Trophoblast cell (in vitro differentiated cells and primary cell): ENCODE measurements at regions not wholly inside any gene's neighbourhood (a gene's known extent, or its start where the extent isn't known, plus 50 kb on each side); places are given as distances from the start of the nearest gene placed in this dataset.

Experiments used
- DNase-seq, 2 donors: peaks; one replicate each; pipeline ENCODE4 v3.0.0-alpha.2; 2016
- H2AFZ ChIP-seq: 2 replicates; pipeline ENCODE4 v1.6.1; 2013; ENCODE audit warnings: low read length, moderate library complexity, mild to moderate bottlenecking; ENCODE audit not compliant: insufficient read depth, poor library complexity
- H2AK5ac ChIP-seq: 2 replicates; pipeline ENCODE4 v1.6.1; 2013; ENCODE audit warnings: mild to moderate bottlenecking, low read length
- H2BK120ac ChIP-seq: 2 replicates; pipeline ENCODE4 v1.6.1; 2013; ENCODE audit warnings: low read length, mild to moderate bottlenecking, moderate library complexity; ENCODE audit not compliant: insufficient read depth, poor library complexity
- H2BK12ac ChIP-seq: 2 replicates; pipeline ENCODE4 v1.6.1; 2013; ENCODE audit warnings: mild to moderate bottlenecking, low read length, moderate library complexity
- H2BK5ac ChIP-seq: 2 replicates; pipeline ENCODE4 v1.6.1; 2013; ENCODE audit warnings: low read length, low read depth, moderate library complexity, mild to moderate bottlenecking; ENCODE audit not compliant: poor library complexity
- H3K14ac ChIP-seq: 2 replicates; pipeline ENCODE4 v1.6.1; 2013; ENCODE audit warnings: mild to moderate bottlenecking, low read length
- H3K18ac ChIP-seq: 2 replicates; pipeline ENCODE4 v1.6.1; 2013; ENCODE audit warnings: mild to moderate bottlenecking, low read length
- H3K23ac ChIP-seq: 2 replicates; pipeline ENCODE4 v1.6.1; 2013; ENCODE audit warnings: low read length
- H3K27ac ChIP-seq: 2 replicates; pipeline ENCODE4 v1.5.1; 2013; ENCODE audit warnings: low read depth, mild to moderate bottlenecking, inconsistent platforms, low read length, moderate library complexity
- H3K27me3 ChIP-seq: 2 replicates; pipeline ENCODE4 v1.6.1; 2013; ENCODE audit warnings: inconsistent platforms, mild to moderate bottlenecking, low read length, moderate library complexity; ENCODE audit not compliant: insufficient read depth
- H3K36me3 ChIP-seq, 2 experiments: 1 replicate in 1 of 2; 2 replicates in 1 of 2; pipeline ENCODE4 v1.6.1; 2013; ENCODE audit warnings: low read length in 2 of 2, mild to moderate bottlenecking in 2 of 2, moderate library complexity in 1 of 2; ENCODE audit not compliant: insufficient read depth in 2 of 2, control insufficient read depth in 1 of 2
- H3K4ac ChIP-seq: 2 replicates; pipeline ENCODE4 v1.6.1; 2013; ENCODE audit warnings: low read depth, mild to moderate bottlenecking, low read length, moderate library complexity
- H3K4me1 ChIP-seq, 2 experiments: 1 replicate in 1 of 2; 2 replicates in 1 of 2; pipeline ENCODE4 v1.6.1; 2013; ENCODE audit warnings: low read length in 2 of 2, mild to moderate bottlenecking in 2 of 2, moderate library complexity in 1 of 2; ENCODE audit not compliant: insufficient read depth in 2 of 2, control insufficient read depth in 1 of 2
- H3K4me2 ChIP-seq: 2 replicates; pipeline ENCODE4 v1.6.1; 2013; ENCODE audit warnings: inconsistent platforms, mild to moderate bottlenecking, low read length, moderate library complexity
- H3K4me3 ChIP-seq: 2 replicates; pipeline ENCODE4 v1.5.1; 2013; ENCODE audit warnings: mild to moderate bottlenecking, low read depth, low read length, inconsistent platforms
- H3K79me1 ChIP-seq: one replicate; pipeline ENCODE4 v1.6.1; 2013; ENCODE audit warnings: low read length
- H3K79me2 ChIP-seq: 2 replicates; pipeline ENCODE4 v1.6.1; 2013; ENCODE audit warnings: low read length, mild to moderate bottlenecking; ENCODE audit not compliant: control insufficient read depth, insufficient read depth, poor library complexity
- H3K9ac ChIP-seq: 2 replicates; pipeline ENCODE4 v1.6.1; 2013; ENCODE audit warnings: mild to moderate bottlenecking, low read length
- H3K9me3 ChIP-seq: 2 replicates; pipeline ENCODE4 v1.6.1; 2013; ENCODE audit warnings: low read depth, mild to moderate bottlenecking, control low read depth, inconsistent platforms, low read length; ENCODE audit not compliant: insufficient read depth
- H4K12ac ChIP-seq: 2 replicates; pipeline ENCODE4 v1.6.1; 2013; ENCODE audit warnings: low read depth, mild to moderate bottlenecking, low read length, moderate library complexity
- H4K8ac ChIP-seq: 2 replicates; pipeline ENCODE4 v1.6.1; 2013; ENCODE audit warnings: low read depth, mild to moderate bottlenecking, low read length, moderate library complexity
- H4K91ac ChIP-seq: one replicate; pipeline ENCODE4 v1.6.1; 2013; ENCODE audit warnings: low read depth, mild to moderate bottlenecking, low read length, moderate library complexity
- WGBS: extraction: QIAGEN DNeasy Blood & Tissue Kit; methylation state at CpG from one replicate; pipeline ENCODE4 v1.1.7; 2013; ENCODE audit warnings: missing lambda C conversion rate; ENCODE audit not compliant: insufficient read length, insufficient coverage; ENCODE audit errors: extremely low coverage; 5-methylcytosine and 5-hydroxymethylcytosine counted together

DNA sequence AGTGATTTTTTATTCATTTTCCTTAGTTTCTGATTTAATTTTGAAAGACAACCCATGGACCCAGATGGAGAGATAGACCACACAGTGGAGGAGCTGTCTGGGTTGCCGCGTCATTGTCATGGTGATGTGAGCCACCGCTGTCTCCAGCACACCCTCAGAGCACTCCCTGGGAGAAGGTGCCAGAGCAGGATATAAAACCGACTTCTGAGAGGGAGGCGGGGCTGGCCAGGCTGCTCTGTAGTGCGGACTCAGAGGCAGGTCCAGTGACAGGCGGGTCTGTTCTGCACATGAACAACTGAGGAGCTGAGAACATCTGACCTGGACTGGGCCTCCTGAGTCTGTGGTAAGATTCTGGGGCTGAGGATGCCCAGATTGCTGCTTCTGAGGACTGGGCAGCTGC, 216.3 kb upstream of the NLRP1 start:
- Histone ChIP-seq H3K4me2 (no peak overlapping the region), H3K23ac (no peak overlapping the region), H3K18ac (no peak overlapping the region), H3K14ac (no peak overlapping the region), H3K9me3 (no peaks in the 10 kb centered on the region), H3K27ac (no peak overlapping the region), H3K4me3 (no peak overlapping the region), H2BK12ac (no peak overlapping the region), H2AFZ (no peak overlapping the region), H3K79me2 (no peaks in the 10 kb centered on the region), H3K9ac (no peak overlapping the region), H4K8ac (no peak overlapping the region), H3K79me1 (no peaks in the 10 kb centered on the region), H3K4ac (no peak overlapping the region), H3K27me3 (no peaks in the 10 kb centered on the region), H3K36me3 (no peaks in the 10 kb centered on the region), H2BK5ac (no peak overlapping the region), H2BK120ac (no peak overlapping the region), H4K91ac (no peak overlapping the region), H3K4me1 (no peaks in the 10 kb centered on the region), H4K12ac (no peak overlapping the region), H2AK5ac (no peak overlapping the region)
- no peak for DNase-seq
- no CpG with 5 or more reads among the region's 7 CpGs for WGBS

DNA sequence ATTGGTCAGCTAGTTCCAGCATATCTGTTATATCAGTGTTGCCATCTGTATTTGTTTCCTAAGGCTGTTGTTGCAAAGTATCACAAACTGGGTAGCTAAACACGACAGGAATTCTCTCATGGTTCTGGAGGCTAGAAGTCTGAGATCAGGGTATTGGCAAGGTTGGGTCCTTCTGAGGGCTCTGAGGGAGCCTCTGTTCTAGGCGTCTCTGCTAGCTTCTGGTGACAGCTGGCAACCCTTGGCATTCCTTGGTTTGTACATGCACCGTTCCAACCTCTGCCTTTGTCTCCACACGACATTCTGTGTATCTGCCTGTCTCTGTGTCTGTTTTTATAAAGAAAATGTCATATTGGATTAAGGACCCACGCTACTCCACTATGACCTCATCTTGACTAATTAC, 219.9 kb upstream of the NLRP1 start:
- H3K18ac ChIP-seq: no peak overlapping the region
- no peak overlapping the region for H2BK12ac ChIP-seq
- no peak overlapping the region for H3K23ac ChIP-seq
- H4K12ac ChIP-seq: no peak overlapping the region
- no peak overlapping the region for H3K14ac ChIP-seq
- H2AFZ ChIP-seq: no peak overlapping the region
- H3K36me3 ChIP-seq: no peaks in the 10 kb centered on the region
- H3K4me3 ChIP-seq: no peak overlapping the region
- DNase-seq: peak; percentile 58 to 88
- no peak overlapping the region for H3K4ac ChIP-seq
- H3K4me2 ChIP-seq: no peak overlapping the region
- H2BK120ac ChIP-seq: no peak overlapping the region
- no peaks in the 10 kb centered on the region for H3K79me2 ChIP-seq
- no peak overlapping the region for H2BK5ac ChIP-seq
- no peaks in the 10 kb centered on the region for H3K27me3 ChIP-seq
- H4K91ac ChIP-seq: no peak overlapping the region
- no peak overlapping the region for H3K9ac ChIP-seq
- no peak overlapping the region for H4K8ac ChIP-seq
- H3K9me3 ChIP-seq: peaks cover 2% of the 10 kb centered on the region
- no peak overlapping the region for H3K27ac ChIP-seq
- no CpG with 5 or more reads among the region's 5 CpGs for WGBS
- no peak overlapping the region for H2AK5ac ChIP-seq
- H3K79me1 ChIP-seq: no peaks in the 10 kb centered on the region
- H3K4me1 ChIP-seq: no peaks in the 10 kb centered on the region

DNA sequence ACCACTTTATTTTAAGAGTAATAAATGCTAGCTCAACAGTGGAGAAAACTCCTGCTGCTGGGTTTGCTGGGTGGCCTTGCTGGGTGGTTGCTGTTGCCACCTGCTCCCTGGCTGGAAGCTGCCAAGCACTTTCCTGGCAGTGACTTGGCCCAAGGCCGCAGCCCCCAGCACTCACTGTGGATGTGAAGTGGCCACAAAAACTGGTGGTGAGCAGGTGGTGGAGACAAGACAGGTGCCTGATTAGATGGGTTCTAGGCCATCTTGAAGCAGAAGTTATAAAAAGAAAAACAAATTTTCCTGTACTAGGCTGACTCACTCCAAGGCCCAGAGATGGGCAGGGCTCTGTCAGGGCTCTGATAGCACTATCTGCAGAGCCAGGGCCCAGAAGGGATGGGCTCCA, 224.7 kb upstream of the NLRP1 start:
- Histone ChIP-seq H3K27ac (no peak overlapping the region), H3K9me3 (peaks cover 5% of the 10 kb centered on the region), H3K18ac (no peak overlapping the region), H2BK5ac (no peak overlapping the region), H3K4me3 (no peak overlapping the region), H3K36me3 (no peaks in the 10 kb centered on the region), H4K12ac (no peak overlapping the region), H3K79me1 (no peaks in the 10 kb centered on the region), H3K14ac (no peak overlapping the region), H3K4ac (no peak overlapping the region), H2AFZ (no peak overlapping the region), H4K8ac (no peak overlapping the region), H2BK120ac (no peak overlapping the region), H3K4me1 (no peaks in the 10 kb centered on the region), H2AK5ac (no peak overlapping the region), H2BK12ac (no peak overlapping the region), H3K23ac (no peak overlapping the region), H4K91ac (no peak overlapping the region), H3K9ac (no peak overlapping the region), H3K79me2 (no peaks in the 10 kb centered on the region), H3K27me3 (no peaks in the 10 kb centered on the region), H3K4me2 (no peak overlapping the region)
- WGBS: no CpG with 5 or more reads among the region's 1 CpG
- DNase-seq: no peak

DNA sequence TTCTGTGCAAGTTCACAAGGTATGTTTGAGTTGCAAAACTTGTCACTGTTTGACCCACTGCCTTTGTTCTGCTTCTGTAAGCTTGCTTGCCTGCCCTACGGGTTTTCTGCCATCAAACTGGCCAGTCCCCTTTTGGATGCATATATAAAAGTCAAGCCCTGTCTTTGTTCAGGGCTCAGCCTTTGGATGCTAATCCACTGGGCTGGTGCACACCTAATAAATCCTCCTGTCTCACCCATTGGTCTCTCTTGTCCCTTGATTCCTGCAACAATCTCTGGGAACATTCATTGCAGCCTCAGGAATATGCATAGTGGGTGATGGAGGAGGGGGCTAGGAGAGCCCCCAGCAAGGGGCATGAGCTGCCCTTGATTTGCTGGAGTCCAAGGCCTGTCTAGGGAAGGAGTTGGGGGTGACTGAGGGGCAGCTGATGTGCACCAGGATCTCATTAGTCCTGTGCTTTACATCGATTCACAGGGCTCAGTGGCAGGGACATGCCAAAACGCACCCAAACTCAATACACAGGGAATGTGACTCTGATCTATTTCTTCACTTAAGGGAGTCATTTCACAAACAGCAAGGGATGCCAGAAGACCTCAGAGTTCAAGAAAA, 225.4 kb upstream of the NLRP1 start:
- Histone ChIP-seq H2BK120ac (no peak overlapping the region), H2BK12ac (no peak overlapping the region), H2BK5ac (no peak overlapping the region), H3K79me1 (no peaks in the 10 kb centered on the region), H2AK5ac (no peak overlapping the region), H3K18ac (no peak overlapping the region), H3K27me3 (no peaks in the 10 kb centered on the region), H4K91ac (no peak overlapping the region), H3K4me2 (no peak overlapping the region), H3K27ac (no peak overlapping the region), H3K4ac (no peak overlapping the region), H3K23ac (no peak overlapping the region), H3K4me3 (no peak overlapping the region), H2AFZ (no peak overlapping the region), H3K36me3 (no peaks in the 10 kb centered on the region), H3K9me3 (peaks cover 5% of the 10 kb centered on the region), H3K4me1 (no peaks in the 10 kb centered on the region), H3K9ac (no peak overlapping the region), H3K14ac (no peak overlapping the region), H4K12ac (no peak overlapping the region), H4K8ac (no peak overlapping the region), H3K79me2 (no peaks in the 10 kb centered on the region)
- no CpG with 5 or more reads among the region's 3 CpGs for WGBS
- no peak for DNase-seq
